ENCODE measurements at regions not wholly inside any gene's neighbourhood (a gene's known extent, or its start where the extent isn't known, plus 50 kb on each side); places are given as distances from the start of the nearest gene placed in this dataset.

DNA sequence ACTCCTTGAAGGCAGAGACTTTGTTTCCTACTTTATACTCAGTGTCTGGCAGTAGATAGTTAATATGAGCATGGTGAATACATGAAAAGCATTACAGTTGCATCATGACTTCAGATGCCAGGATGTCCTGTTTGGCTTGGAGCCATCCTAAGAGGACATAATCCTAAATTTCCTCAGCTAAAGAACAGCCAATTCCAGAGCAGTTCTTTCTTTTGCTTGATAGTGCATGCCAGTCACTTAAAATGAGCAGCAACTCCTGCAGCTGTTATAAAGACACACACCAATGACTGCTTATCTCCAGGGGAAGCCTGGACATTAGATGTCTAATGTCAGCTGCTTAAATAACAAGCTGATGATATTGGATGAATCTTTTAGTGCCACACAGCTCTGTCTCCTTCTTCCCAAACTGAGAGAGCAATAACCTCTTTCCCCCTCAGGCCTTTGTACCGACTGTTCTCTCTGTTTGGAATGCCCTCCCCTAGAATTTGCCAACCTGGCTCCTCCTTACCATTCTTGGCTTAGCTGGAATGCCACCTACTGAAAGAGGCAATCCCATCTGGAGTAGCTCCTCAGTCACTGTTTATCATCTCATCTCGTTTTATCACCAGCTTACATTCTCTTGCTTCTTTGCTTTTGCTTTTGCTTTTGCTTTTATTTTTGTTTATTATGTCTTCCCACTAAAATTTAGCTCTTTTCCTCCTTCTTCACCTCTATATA lies 100.8 kb upstream of the USP38 start:
- no peak for DNase-seq

GRCh38 chr4:143084566-143084965 lies 100.2 kb upstream of the USP38 start:
- DNase-seq, result no peak

DNA sequence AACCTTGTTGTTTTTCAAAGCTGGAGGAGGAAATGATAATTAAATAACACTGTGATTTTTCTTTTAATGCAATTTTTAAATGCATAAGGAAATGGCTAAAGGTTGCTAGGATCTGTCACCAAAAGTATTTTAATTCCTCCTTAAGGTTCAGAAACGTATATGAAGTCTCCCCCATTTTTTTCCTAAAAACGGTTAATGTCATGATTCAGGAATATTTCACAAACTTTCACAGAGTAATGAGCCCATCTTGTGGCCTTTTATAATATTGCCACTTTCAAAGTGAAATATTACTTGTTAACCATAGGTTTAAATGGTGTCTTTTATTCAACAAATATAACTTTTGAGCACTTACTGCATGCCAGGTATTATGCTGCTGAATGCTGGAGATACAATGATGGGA lies 99.5 kb upstream of the USP38 start:
- no peak for DNase-seq

DNA sequence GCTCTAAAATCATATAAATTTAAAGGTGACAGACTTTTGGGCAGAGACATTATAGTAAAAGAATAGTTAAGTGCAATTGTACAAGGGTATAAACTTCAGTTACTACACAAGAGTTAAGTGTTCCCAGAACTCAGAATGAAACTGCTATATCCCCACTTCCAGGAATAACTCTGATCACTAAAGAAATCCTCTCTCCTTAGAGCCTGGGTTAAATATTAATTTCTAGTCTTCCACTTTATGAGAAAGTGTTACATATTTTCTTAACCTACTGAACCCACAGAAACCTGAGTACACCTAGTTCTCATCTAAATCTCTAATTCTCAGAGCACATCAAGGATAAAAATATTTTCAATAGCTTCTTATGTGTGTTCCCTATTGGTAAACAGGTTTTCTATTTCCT lies 99.1 kb upstream of the USP38 start:
- no peak for DNase-seq

DNA sequence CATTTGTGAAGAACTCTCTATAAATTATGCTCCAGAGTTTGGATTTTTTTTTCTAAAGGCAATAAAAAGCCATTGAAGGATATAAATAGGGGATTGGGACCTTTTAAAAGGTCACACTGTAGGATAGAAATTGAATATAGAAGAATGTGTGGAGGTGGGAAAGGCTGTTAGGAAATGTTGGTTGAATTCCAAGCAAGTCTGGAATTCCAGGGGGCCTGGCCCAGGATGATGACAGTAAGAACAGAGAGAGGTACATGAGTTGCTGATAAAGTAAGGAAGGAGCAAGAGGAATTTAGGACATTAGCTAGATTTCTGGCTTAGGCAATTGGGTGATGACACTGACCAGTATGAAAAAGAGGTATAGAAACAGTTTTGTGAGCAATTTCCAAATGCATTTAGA lies 95.4 kb upstream of the USP38 start:
- DNase-seq, result no peak

- DNase-seq, result no peak
These were observed 94.9 kb upstream of the USP38 start for GRCh38 chr4:143089847-143090246.

GRCh38 chr4:143091862-143092261 lies 92.9 kb upstream of the USP38 start:
- DNase-seq, result no peak

GRCh38 chr4:143095447-143095846 lies 89.3 kb upstream of the USP38 start:
- DNase-seq, result no peak

GRCh38 chr4:143097751-143098150 lies 87.0 kb upstream of the USP38 start:
- no peak for DNase-seq

DNA sequence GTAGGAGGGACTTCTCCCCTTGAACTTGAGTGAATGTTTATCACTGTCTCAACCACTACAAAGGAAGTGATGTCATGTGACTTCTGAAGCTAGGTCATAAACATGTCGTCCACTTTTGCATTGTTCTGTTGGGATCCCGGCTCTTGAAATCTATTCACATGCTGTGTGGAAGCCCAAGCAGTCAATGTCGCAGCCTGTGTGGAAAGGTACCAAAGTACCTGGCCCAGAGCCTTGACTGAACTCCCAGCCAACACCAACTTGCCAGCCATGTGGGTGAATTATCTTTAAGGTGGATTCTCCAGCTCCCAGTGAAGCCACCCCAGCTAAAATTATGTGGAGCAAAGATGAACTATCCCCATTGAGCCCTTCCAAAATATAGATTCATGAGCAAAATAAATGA lies 85.0 kb upstream of the USP38 start:
- no peak for DNase-seq

DNA sequence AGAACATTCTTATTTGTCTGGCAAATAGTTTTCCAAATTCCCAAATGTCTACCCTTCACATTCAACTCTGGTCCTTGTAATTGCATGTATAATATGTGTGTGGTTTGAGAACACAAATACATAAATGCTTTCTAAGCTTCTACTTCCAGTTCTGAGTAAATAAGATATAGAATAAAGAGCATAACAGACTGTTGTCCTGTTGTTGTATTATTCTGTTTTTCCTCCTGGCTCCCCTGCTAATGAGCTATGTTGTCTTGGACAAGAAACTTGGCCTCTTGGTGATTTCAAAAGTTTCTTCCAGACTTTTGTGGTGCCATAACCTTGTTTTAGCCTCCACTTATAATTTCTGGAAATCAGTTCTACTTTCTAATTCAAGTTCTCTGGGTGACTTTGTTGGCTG lies 75.3 kb upstream of the USP38 start:
- DNase-seq, result no peak

DNA sequence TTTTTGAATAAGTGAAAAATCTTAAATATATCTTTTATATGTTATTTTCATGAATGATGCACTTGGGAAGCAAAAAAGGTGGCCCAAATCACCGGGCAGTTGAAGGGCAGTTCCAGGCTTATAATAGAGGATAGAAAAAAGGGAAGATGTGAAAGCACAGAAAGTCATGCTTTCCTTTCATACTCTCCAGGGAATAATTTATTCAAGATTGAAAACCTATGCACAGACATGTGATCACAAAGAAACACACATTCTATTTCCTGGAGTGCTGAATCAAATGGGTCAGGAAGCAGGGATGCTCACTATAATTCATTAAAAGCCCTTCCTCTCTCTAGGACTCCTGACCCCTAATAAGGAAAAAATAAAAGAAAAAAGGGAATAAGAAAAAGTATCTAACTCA lies 66.1 kb upstream of the USP38 start:
- DNase-seq, result no peak

DNA sequence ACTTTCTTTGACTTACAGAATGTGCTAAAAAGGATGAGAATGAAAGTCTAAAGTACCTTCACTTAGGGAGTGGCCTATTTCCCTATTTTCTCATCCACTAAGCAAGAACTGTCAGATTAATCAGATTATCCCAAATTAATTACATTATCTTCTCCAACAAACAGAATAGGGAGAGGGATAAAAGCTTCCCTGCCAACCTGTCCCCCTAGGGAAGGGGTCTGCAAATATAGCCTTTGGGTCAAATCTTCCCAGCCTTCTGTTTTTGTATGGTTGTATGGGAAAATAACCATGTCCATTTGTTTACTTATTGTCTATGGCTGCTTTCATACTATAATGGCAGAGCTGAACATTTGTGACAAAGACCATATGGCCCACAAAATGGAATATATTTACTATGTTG lies 57.1 kb upstream of the USP38 start:
- no peak for DNase-seq

DNA sequence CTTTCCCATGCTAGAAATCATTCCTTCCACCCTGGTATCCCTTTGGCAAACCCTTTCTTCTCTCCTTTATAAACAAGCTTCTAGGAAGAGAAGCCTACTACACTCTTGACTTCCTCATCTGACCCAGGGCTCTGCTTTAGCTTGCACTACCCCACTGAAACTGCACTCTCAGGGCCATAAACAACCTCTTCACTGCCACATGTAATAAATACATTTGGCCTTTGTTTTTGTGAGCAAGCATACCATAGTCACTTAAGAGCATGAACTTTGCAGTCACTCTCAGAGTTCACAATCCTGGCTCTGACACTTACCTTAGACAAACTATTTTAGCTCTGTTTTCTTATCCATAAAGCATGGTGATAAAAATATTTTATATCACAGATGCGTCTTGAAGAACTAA lies 50.7 kb upstream of the USP38 start:
- no peak for DNase-seq

All from NCI-H1048 (cell line).